ENCODE measurements at regions not wholly inside any gene's neighbourhood (a gene's known extent, or its start where the extent isn't known, plus 50 kb on each side); places are given as distances from the start of the nearest gene placed in this dataset.

DNA sequence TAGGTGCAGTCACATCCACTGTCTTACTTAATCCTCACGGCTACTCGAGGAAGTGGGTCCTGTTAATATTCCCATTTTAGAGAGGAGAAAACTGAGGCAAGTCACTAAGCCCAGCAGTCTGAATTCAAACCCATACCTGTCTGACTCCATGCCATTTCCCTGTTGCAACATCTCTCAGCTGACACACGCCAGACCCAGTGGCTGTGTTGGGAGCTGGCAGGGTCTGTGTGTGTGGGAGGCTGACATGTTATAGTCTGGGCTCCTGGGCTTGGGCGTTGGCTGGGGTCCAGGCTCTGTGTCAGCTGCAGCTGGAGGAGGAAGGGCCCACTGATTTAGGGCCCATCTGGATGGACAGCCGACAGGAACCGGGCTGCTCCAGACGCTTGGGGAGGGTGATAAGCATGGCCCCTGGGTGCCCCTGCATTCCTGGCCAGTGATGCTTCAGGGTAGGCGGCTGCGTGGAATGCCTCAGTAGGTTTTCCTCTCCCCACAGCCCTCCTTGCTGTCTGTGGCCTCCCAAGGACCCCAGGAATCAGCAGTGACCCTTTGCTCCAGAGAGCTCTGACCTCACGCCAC, 562.5 kb downstream of the MN1 start:
- no peaks in the 10 kb centered on the region for H3K9me3 ChIP-seq
- WGBS: 57% methylated on average over 5 of the region's 10 CpGs
- H3K27me3 ChIP-seq: peaks cover 13% of the 10 kb centered on the region
- no peak overlapping the region for H3K27ac ChIP-seq
- no peaks in the 10 kb centered on the region for H3K36me3 ChIP-seq
- TF ChIP-seq POLR2A (IDR thresholded peaks at IDR 0.05): no peak
- no peak for TF ChIP-seq POLR2AphosphoS5 (IDR thresholded peaks at IDR 0.05)
- TF ChIP-seq, protein P1, sequence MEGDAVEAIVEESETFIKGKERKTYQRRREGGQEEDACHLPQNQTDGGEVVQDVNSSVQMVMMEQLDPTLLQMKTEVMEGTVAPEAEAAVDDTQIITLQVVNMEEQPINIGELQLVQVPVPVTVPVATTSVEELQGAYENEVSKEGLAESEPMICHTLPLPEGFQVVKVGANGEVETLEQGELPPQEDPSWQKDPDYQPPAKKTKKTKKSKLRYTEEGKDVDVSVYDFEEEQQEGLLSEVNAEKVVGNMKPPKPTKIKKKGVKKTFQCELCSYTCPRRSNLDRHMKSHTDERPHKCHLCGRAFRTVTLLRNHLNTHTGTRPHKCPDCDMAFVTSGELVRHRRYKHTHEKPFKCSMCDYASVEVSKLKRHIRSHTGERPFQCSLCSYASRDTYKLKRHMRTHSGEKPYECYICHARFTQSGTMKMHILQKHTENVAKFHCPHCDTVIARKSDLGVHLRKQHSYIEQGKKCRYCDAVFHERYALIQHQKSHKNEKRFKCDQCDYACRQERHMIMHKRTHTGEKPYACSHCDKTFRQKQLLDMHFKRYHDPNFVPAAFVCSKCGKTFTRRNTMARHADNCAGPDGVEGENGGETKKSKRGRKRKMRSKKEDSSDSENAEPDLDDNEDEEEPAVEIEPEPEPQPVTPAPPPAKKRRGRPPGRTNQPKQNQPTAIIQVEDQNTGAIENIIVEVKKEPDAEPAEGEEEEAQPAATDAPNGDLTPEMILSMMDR (IDR thresholded peaks at IDR 0.05): no peak
- no peak for TF ChIP-seq EP300 (IDR thresholded peaks at IDR 0.05)
- H3K4me3 ChIP-seq: no peak overlapping the region
- peaks cover 14% of the 10 kb centered on the region for H3K4me1 ChIP-seq
- no peak for DNase-seq (ENCODE audit: low spot score in 2 of 2)

DNA sequence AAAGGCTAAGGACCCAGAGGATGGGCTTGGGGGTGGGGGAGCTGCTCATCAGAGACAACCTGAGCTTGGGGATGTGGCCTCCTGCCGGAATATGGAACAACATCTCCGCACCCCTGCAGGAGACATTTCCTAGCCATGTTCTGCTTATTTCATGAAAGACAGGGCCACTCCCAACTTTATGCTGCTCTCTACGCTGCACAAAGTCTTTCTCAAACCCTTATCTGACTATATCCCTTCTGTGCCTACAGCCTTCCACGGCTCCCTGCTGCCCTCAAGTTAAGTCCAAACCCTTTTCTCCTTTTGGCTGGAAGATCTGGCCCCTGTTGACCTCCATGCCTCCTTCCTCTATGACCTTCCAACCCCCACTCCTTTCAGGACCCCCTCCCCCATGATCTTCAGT, 562.0 kb downstream of the MN1 start:
- Histone ChIP-seq H3K9me3 (no peaks in the 10 kb centered on the region), H3K27me3 (peaks cover 13% of the 10 kb centered on the region), H3K36me3 (no peaks in the 10 kb centered on the region), H3K4me3 (no peak overlapping the region), H3K27ac (no peak overlapping the region), H3K4me1 (peaks cover 14% of the 10 kb centered on the region)
- no peak for TF ChIP-seq EP300 (IDR thresholded peaks at IDR 0.05)
- TF ChIP-seq POLR2AphosphoS5 (IDR thresholded peaks at IDR 0.05): no peak
- no peak for TF ChIP-seq POLR2A (IDR thresholded peaks at IDR 0.05)
- no peak for DNase-seq (ENCODE audit: low spot score in 2 of 2)
- 82% methylated on average over 4 of the region's 4 CpGs for WGBS

DNA sequence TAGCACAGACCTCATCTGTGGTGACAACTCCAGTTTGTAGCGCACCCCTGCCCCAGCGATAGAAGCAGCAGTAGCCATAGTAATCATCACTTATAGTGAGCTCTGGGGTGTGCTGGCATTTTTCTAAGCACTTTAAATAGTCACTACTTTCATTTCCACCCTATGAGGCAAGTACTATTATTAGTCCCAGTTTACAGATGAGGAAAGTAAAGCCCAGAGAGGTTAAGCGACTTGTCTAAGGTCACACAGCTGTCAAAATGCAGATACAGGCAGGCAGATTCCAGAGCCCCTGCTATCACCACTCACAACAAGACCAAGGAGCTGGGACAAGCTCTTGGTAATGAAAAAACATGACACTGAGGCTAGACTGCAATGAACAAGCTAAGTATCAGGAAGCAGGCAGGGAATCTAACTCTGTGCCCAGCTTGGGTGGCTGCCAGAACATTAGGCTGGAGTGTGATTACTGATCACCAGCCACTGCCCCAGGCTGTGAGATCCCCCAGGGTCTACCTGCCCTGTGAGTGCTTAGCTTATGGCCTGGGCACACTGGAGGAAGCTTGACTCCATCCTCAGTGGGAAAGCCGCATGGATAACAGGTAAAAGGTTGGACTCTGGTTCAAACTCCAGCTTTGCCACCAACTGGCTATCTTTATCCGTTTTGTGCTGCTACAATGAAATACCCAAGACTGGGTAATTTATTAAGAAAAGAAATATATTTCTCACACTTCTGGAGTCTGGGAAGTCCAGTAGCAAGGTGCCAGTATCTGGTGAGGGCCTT, 561.1 kb downstream of the MN1 start:
- DNase-seq (ENCODE audit: low spot score in 2 of 2): no peak
- H3K4me1 ChIP-seq: peaks cover 14% of the 10 kb centered on the region

DNA sequence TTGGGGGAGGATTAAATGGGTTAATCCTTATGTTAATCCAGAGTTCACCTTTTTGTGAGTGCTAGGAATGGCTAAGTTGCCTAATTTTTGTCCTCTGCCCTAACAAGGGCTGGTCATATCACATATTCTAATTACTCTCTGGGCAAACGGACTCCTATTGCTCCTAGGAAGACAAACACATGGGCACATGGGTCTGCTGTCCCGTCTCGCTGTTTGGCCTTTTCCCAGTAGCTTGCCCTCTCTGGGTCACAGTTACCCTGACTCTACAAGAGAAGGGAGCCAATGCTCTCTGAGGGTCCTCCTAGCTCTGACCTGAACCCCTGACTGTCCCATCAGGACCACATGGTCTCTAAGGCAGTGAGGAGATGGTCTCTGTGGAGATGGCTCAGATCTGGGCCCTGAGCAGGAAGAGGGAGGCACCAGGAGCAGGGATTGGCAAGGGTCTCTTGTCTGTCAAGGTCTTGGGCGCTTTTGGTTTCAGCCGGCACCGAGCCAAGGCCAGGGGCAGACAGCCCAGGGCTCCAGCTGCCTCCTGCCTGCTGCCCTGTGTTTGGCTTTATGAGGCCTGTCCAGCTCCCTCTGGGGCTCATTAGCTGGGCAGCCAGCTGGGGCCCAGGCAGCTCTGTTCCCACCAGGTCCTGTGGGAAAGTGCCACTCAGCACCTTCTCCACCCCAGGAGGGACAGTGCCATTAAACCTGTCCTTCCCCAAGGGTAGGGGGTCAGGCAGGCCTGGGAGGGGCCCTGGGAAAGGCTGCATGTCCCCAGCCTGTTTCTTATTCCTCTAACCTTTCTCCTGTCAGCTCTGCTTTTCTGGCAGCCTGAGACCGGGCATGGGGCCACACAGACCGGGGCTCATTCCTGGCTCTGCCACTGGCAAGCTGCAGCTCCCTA, 559.9 kb downstream of the MN1 start:
- Histone ChIP-seq H3K4me3 (no peak overlapping the region), H3K27ac (no peak overlapping the region), H3K36me3 (no peaks in the 10 kb centered on the region), H3K4me1 (peaks cover 14% of the 10 kb centered on the region), H3K27me3 (peaks cover 4% of the 10 kb centered on the region), H3K9me3 (no peaks in the 10 kb centered on the region)
- DNase-seq (ENCODE audit: low spot score in 2 of 2): no peak
- WGBS: 91% methylated on average over 3 of the region's 8 CpGs
- TF ChIP-seq POLR2A (IDR thresholded peaks at IDR 0.05) (no peak), POLR2AphosphoS5 (IDR thresholded peaks at IDR 0.05) (no peak), EP300 (IDR thresholded peaks at IDR 0.05) (no peak)
- TF ChIP-seq, protein P1 (IDR thresholded peaks at IDR 0.05): no peak

More for the DNA sequence above, 561.1 kb downstream of the MN1 start:
- TF ChIP-seq, protein P1 (IDR thresholded peaks at IDR 0.05): no peak
- no peak for TF ChIP-seq EP300 (IDR thresholded peaks at IDR 0.05)
- TF ChIP-seq POLR2AphosphoS5 (IDR thresholded peaks at IDR 0.05): no peak
- TF ChIP-seq POLR2A (IDR thresholded peaks at IDR 0.05): no peak
- Histone ChIP-seq H3K27ac (no peak overlapping the region), H3K4me3 (no peak overlapping the region), H3K36me3 (no peaks in the 10 kb centered on the region), H3K9me3 (no peaks in the 10 kb centered on the region), H3K27me3 (peaks cover 11% of the 10 kb centered on the region)
- whole genome bisulfite sequencing: 71% methylated on average over 5 of the region's 5 CpGs

DNA sequence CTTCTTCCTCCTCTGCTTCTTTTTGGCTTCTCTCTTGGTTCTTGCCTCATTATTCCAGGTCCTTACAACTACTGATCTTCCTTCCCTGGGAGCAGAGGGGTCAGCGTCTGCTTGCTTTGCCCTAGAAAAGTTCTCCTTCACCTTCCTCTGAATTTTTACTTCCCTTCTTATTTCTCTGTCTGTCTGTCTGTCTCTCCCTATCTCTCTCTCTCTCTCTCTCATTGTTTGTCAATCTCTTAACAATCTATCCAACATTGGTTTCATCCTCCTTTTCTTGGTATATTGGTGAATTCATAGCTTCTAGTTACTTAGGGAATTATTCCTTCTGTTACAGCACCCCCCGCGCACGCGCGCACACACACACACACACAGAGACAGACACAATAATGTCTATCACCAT, 559.1 kb downstream of the MN1 start:
- Histone ChIP-seq H3K27me3 (peaks cover 4% of the 10 kb centered on the region), H3K36me3 (no peaks in the 10 kb centered on the region), H3K4me3 (no peak overlapping the region), H3K4me1 (peaks cover 18% of the 10 kb centered on the region), H3K9me3 (no peaks in the 10 kb centered on the region), H3K27ac (no peak overlapping the region)
- 83% methylated on average over 6 of the region's 6 CpGs for WGBS
- DNase-seq (ENCODE audit: low spot score in 2 of 2): no peak
- no peak for TF ChIP-seq POLR2AphosphoS5 (IDR thresholded peaks at IDR 0.05)
- no peak for TF ChIP-seq EP300 (IDR thresholded peaks at IDR 0.05)
- TF ChIP-seq, protein P1 (IDR thresholded peaks at IDR 0.05): no peak
- TF ChIP-seq POLR2A (IDR thresholded peaks at IDR 0.05): no peak

Measured in suprapubic skin (tissue), 4 donors.